K562 (cell line): ENCODE measurements at regions not wholly inside any gene's neighbourhood (a gene's known extent, or its start where the extent isn't known, plus 50 kb on each side); places are given as distances from the start of the nearest gene placed in this dataset.

ENCODE experiments used
- ATAC-seq: fragments of 200-7000 bp; cut with Tn5 transposase; 3 replicates; pipeline ENCODE4 v1.9.1; 2020; ENCODE audit warnings: moderate library complexity
- BruUV-seq: library from RNA; stranded (reverse); fragments of 400-500 nt; replicated peaks from 2 replicates; lab custom pipeline; 2021; lab: Mats Ljungman, UMichigan
- CTCF ChIA-PET: fragments of 300-600 bp; formaldehyde crosslinking; extraction: SDS; loops from one replicate; lab custom pipeline; 2021; ENCODE audit warnings: low intra/inter-chr PET ratio; lab: Yijun Ruan, JAX
- POLR2A ChIA-PET: fragments of 300-600, 350-650 bp; sonication (Branson Sonifier 250); formaldehyde crosslinking; extraction: SDS; loops from one replicate; lab custom pipeline; 2021; ENCODE audit warnings: antibody characterized with exemption, inconsistent platforms; lab: Yijun Ruan, JAX
- DNase-seq, 4 experiments: peaks; one replicate each; pipeline versions ENCODE4 v3.0.0 to v3.0.0-alpha.2; 2011 to 2018; ENCODE audit warnings: low spot score in 3 of 4, mixed read lengths in 3 of 4; ENCODE audit errors: extremely low read depth in 1 of 4
- FAIRE-seq: peaks from 2 replicates; lab custom pipeline; 2011; peaks lifted over from hg19 to GRCh38; lab: Jason Lieb, UNC
- H2AFZ ChIP-seq: 2 replicates; pipeline ENCODE4 v1.6.0; 2011; ENCODE audit warnings: low read depth, low read length, control low read depth, inconsistent platforms
- H3K27ac ChIP-seq: fragments of 200-600 bp; 3 replicates; pipeline ENCODE4 v1.8.0; 2011; ENCODE audit warnings: low read depth, mild to moderate bottlenecking, control low read depth, inconsistent platforms, low read length, moderate library complexity, mixed read lengths; ENCODE audit errors: extremely low read depth
- H3K27me3 ChIP-seq, 2 experiments: fragments of 300-600 bp in 1 of 2; 2 replicates in 1 of 2; 3 replicates in 1 of 2; pipeline versions ENCODE4 v1.6.0 to v1.8.0; 2011; ENCODE audit warnings: inconsistent platforms in 2 of 2, low read length in 2 of 2, mild to moderate bottlenecking in 1 of 2, mixed read lengths in 1 of 2, moderate library complexity in 1 of 2; ENCODE audit not compliant: control insufficient read depth in 2 of 2, insufficient read depth in 2 of 2
- H3K36me3 ChIP-seq: fragments of 300-600 bp; 3 replicates; pipeline ENCODE4 v1.8.0; 2011; ENCODE audit warnings: mild to moderate bottlenecking, low read length, inconsistent platforms; ENCODE audit not compliant: control insufficient read depth, insufficient read depth
- H3K4me1 ChIP-seq, 2 experiments: fragments of 200-600 bp in 1 of 2; replicated peaks in 1 of 2; 2 replicates in 1 of 2; 3 replicates in 1 of 2; pipeline versions ENCODE4 v1.5.1 to v1.8.0; 2011; ENCODE audit warnings: inconsistent platforms in 2 of 2, low read length in 2 of 2, mild to moderate bottlenecking in 1 of 2, mixed read lengths in 1 of 2, moderate library complexity in 1 of 2; ENCODE audit not compliant: control insufficient read depth in 2 of 2, insufficient read depth in 2 of 2
- H3K4me2 ChIP-seq: 2 replicates; pipeline ENCODE4 v1.6.1; 2011; ENCODE audit warnings: low read length, control low read depth, inconsistent platforms, mixed read lengths; ENCODE audit not compliant: insufficient read depth
- H3K4me3 ChIP-seq: fragments of 200-600 bp; sonication (generic), shearing (Covaris generic); 2 replicates; pipeline ENCODE4 v1.5.1; 2016; ENCODE audit warnings: control low read depth, inconsistent platforms
- H3K79me2 ChIP-seq: fragments of 200-600 bp; 3 replicates; pipeline ENCODE4 v1.8.0; 2011; ENCODE audit warnings: low read length, inconsistent platforms; ENCODE audit not compliant: control insufficient read depth, insufficient read depth
- H3K9ac ChIP-seq, 2 experiments: 2 replicates each; pipeline versions ENCODE4 v1.6.0 to v1.6.1; 2011; ENCODE audit warnings: low read depth in 2 of 2, low read length in 2 of 2, control low read depth in 1 of 2, inconsistent platforms in 1 of 2, mild to moderate bottlenecking in 1 of 2, mixed read lengths in 1 of 2; ENCODE audit not compliant: insufficient read depth in 1 of 2
- H3K9me1 ChIP-seq: one replicate; pipeline ENCODE4 v1.6.0; 2011; ENCODE audit warnings: inconsistent platforms, mild to moderate bottlenecking, low read length, moderate library complexity; ENCODE audit not compliant: control insufficient read depth, insufficient read depth
- H3K9me3 ChIP-seq: replicated peaks from 2 replicates; pipeline ENCODE4 v1.5.1; 2011; ENCODE audit warnings: low read depth, low read length, inconsistent platforms; ENCODE audit not compliant: control insufficient read depth, insufficient read depth
- H4K20me1 ChIP-seq: replicated peaks from 2 replicates; pipeline ENCODE4 v1.6.1; 2011; ENCODE audit warnings: low read length, inconsistent platforms, mixed read lengths; ENCODE audit not compliant: control insufficient read depth, insufficient read depth
- ATF3 ChIP-seq, 2 experiments: fragments of 450-650 bp in 1 of 2; sonication (generic) in 1 of 2; formaldehyde crosslinking in 1 of 2; IDR thresholded peaks in 1 of 2; conservative IDR thresholded peaks in 1 of 2; 2 replicates each; pipeline versions ENCODE4 v1.6.1 to v1.8.1; 2016 to 2023; ENCODE audit warnings: mild to moderate bottlenecking in 2 of 2, moderate library complexity in 2 of 2, inconsistent platforms in 1 of 2, missing genetic modification reagents in 1 of 2
- CTCF ChIP-seq, 3 experiments: IDR thresholded peaks in 2 of 3; conservative IDR thresholded peaks in 1 of 3; 2 replicates each; pipeline ENCODE4 v1.5.1; 2011 to 2012; ENCODE audit warnings: low read length in 3 of 3, mild to moderate bottlenecking in 3 of 3, control low read depth in 2 of 3, improper control_type of control experiment in 1 of 3, inconsistent platforms in 1 of 3, low read depth in 1 of 3, mixed read lengths in 1 of 3, moderate library complexity in 1 of 3; ENCODE audit not compliant: insufficient read depth in 2 of 3
- ETS2 ChIP-seq: IDR thresholded peaks from 2 replicates; pipeline ENCODE4 v1.6.1; 2016; ENCODE audit warnings: borderline replicate concordance, missing genetic modification characterization, mild to moderate bottlenecking, moderate library complexity, missing compliant biosample characterization; ENCODE audit not compliant: poor library complexity, severe bottlenecking
- HDAC6 ChIP-seq: IDR thresholded peaks from 2 replicates; pipeline ENCODE4 v1.6.1; 2012; ENCODE audit warnings: low read depth, mild to moderate bottlenecking, control low read depth, inconsistent platforms, low read length, moderate library complexity
- NFE2 ChIP-seq: IDR thresholded peaks from 2 replicates; pipeline ENCODE4 v1.6.1; 2014; ENCODE audit warnings: antibody characterized with exemption, low read depth
- PRDM10 ChIP-seq: fragments of 450-650 bp; IDR thresholded peaks from 2 replicates; pipeline ENCODE4 v1.6.1; 2018; ENCODE audit not compliant: partially characterized antibody
- RAD21 ChIP-seq, 2 experiments: fragments of 250-450 bp in 1 of 2; fragments of 450-650 bp in 1 of 2; sonication (Bioruptor Pico) in 1 of 2; formaldehyde crosslinking in 1 of 2; IDR thresholded peaks in 1 of 2; conservative IDR thresholded peaks in 1 of 2; 2 replicates each; pipeline versions ENCODE4 v1.4.0 to v1.8.0; 2020 to 2022; ENCODE audit warnings: mild to moderate bottlenecking in 2 of 2, moderate library complexity in 1 of 2
- TEAD1 ChIP-seq, 2 experiments: fragments of 450-650 bp in 1 of 2; sonication (generic) in 1 of 2; formaldehyde crosslinking; IDR thresholded peaks; 2 replicates each; pipeline versions ENCODE4 v1.4.0 to v1.8.0; 2020 to 2022; ENCODE audit warnings: mild to moderate bottlenecking in 2 of 2, missing genetic modification reagents in 1 of 2
- THRB ChIP-seq: fragments of 450-650 bp; formaldehyde crosslinking; conservative IDR thresholded peaks from 2 replicates; pipeline ENCODE4 v1.4.0; 2022; ENCODE audit warnings: mild to moderate bottlenecking, missing genetic modification characterization
- WGBS: fragments of 100-300 bp; shearing (Covaris generic); methylation state at CpG from one replicate; pipeline ENCODE4 v1.1.6; 2016; ENCODE audit warnings: low coverage, mixed read lengths; ENCODE audit not compliant: insufficient coverage; ENCODE audit errors: missing lambda C conversion rate; 5-methylcytosine and 5-hydroxymethylcytosine counted together
- in situ Hi-C: fragments of 300-500 bp; cut with MboI; formaldehyde crosslinking; loops from 4 replicates; pipeline ENCODE4 v1.15.0; 2018; ENCODE audit warnings: inconsistent platforms, mixed read lengths
- intact Hi-C: fragments of 100-400 bp; cut with micrococcal nuclease; formaldehyde crosslinking; loops from 2 replicates; pipeline ENCODE4 v1.14.2; 2022

GRCh38 chr13:83151308-83151660, 731.0 kb downstream of the SLITRK1 start (continued):
- TF ChIP-seq PRDM10 (no peak), THRB (CRISPR knock-in tag) (no peak)

GRCh38 chr13:83150616-83151307, 731.5 kb downstream of the SLITRK1 start:
- Histone ChIP-seq H3K36me3 (no peaks in the 10 kb centered on the region), H3K4me1 (no peaks in the 10 kb centered on the region), H3K9me3 (no peaks in the 10 kb centered on the region), H3K79me2 (no peaks in the 10 kb centered on the region), H4K20me1 (no peaks in the 10 kb centered on the region), H3K4me3 (no peak overlapping the region), H2AFZ (no peak overlapping the region), H3K27ac (no peak overlapping the region), H3K9me1 (no peaks in the 10 kb centered on the region), H3K27me3 (no peaks in the 10 kb centered on the region), H3K9ac (no peak overlapping the region), H3K4me2 (no peak overlapping the region)
- intact Hi-C loops, result no loop called here
- WGBS, result 3% methylated on average over 7 of the region's 7 CpGs
- in situ Hi-C loops, result no loop called here
- BruUV-seq, result no TSS peak
- DNase-seq (peak in 1 of 4 experiments; percentile 3), ATAC-seq (no peak; the same call in 2 of the 3 replicates), FAIRE-seq (no peak)
- TF ChIP-seq NFE2 (no peak), RAD21 (CRISPR knock-in tag; conservative IDR thresholded peaks at IDR 0.05 in 1 of 2, IDR thresholded peaks at IDR 0.05 in 1 of 2) (peak in 1 of 2 experiments; percentile 28; a peak in 2 of 4 replicates), TEAD1 (CRISPR knock-in tag; IDR thresholded peaks at IDR 0.05) (no peak), ATF3 (IDR thresholded peaks at IDR 0.05) (0 out of 2 replicates have a peak, but pooled peaks have one; percentile 25), ATF3 (CRISPR knock-in tag; conservative IDR thresholded peaks at IDR 0.05) (no peak), CTCF (IDR thresholded peaks at IDR 0.05 in 2 of 3, conservative IDR thresholded peaks at IDR 0.05 in 1 of 3; ENCODE audit: insufficient read depth in 2 of 3, low read depth in 1 of 3, low read length in 3 of 3) (peak in 1 of 3 experiments; percentile 18; a peak in 1 of 6 replicates), HDAC6 (no peak), ETS2 (tag) (no peak)
- POLR2A ChIA-PET, result no interaction called here
- CTCF ChIA-PET, result no interaction called here
